Vagina (tissue), 2 donors: ENCODE measurements at regions not wholly inside any gene's neighbourhood (a gene's known extent, or its start where the extent isn't known, plus 50 kb on each side); places are given as distances from the start of the nearest gene placed in this dataset.

Experiments
- DNase-seq, 2 donors: peaks; one replicate each; pipeline ENCODE4 v3.0.0-alpha.2; 2017; ENCODE audit errors: extremely low spot score in 2 of 2
- H3K27ac ChIP-seq: fragments of 200-600 bp; sonication (generic); one replicate; pipeline ENCODE4 v1.5.1; 2019
- H3K27me3 ChIP-seq: fragments of 200-600 bp; sonication (generic); one replicate; pipeline ENCODE4 v1.5.1; 2019
- H3K36me3 ChIP-seq, 2 donors: fragments of 200-600 bp; sonication (generic); one replicate each; pipeline ENCODE4 v1.5.1; 2017 to 2019
- H3K4me1 ChIP-seq: fragments of 200-600 bp; sonication (generic); one replicate; pipeline ENCODE4 v1.5.1; 2019
- H3K4me3 ChIP-seq, 2 donors: fragments of 200-600 bp; sonication (generic); 1 replicate in 1 of 2; 2 replicates in 1 of 2; pipeline ENCODE4 v1.5.1; 2016 to 2019
- H3K9me3 ChIP-seq: fragments of 200-600 bp; sonication (generic); one replicate; pipeline ENCODE4 v1.5.1; 2019
- POLR2A ChIP-seq, 2 donors: fragments of 450-650 bp; IDR thresholded peaks; one replicate each; pipeline ENCODE4 v1.6.1; 2017; ENCODE audit warnings: antibody characterized with exemption in 2 of 2, mild to moderate bottlenecking in 2 of 2, moderate library complexity in 2 of 2
- POLR2AphosphoS5 ChIP-seq, 2 donors: sonication (generic); formaldehyde crosslinking; IDR thresholded peaks; one replicate each; pipeline ENCODE4 v1.9.0; 2017; ENCODE audit warnings: antibody characterized with exemption in 2 of 2, mild to moderate bottlenecking in 2 of 2, low read depth in 1 of 2; ENCODE audit not compliant: insufficient read depth in 1 of 2
- intact Hi-C: fragments of 100-400 bp; cut with DNase I; formaldehyde crosslinking; loops from one replicate; pipeline ENCODE4 v1.15.1; 2023
- TF ChIP-seq, protein P1 (sequence below), 3 experiments: fragments of 450-650 bp in 2 of 3; fragments of 200-600 bp in 1 of 3; sonication (generic) in 1 of 3; IDR thresholded peaks; one replicate each; pipeline ENCODE4 v1.5.1; 2017 to 2019; ENCODE audit warnings: antibody characterized with exemption in 3 of 3, mild to moderate bottlenecking in 2 of 3, moderate library complexity in 2 of 3

DNA sequence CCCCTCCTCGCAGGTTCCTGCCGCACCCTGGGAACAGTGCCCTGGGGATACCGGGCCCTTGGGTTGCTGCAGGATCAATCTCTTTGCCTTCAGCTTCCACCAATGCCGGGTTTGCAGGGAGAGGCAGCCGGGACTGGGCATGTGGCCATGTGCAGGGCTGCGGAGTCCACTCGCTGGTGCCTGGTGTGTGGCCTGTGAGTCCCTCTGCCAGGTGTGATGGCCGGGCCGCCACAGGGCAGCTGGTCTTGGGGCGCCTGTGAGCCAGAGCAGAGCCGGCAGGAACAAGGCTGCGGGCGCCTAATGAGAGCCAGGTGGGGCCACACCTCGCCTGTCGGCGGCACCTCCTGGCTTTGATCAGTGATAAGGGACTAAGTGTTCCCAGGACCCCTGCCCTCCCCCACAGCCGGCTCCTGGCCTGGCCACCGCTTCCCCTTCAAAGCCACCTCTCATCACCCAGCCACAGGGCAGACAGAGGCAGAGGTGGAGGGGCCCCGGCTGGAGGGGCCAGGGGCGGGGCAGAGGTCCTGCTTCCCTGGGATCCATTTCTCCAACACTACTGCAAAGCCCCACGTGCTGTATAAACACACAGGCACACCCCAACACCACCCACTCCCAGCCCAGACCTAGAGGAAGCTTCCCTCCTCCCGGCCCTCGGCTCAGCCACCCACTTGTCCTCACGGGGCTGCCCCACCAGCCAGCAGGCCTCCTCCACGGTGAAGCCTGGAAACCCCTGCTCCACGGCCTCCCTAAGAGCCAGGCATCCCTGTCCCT, 132.7 kb downstream of the CPZ start:
- intact Hi-C loops: no loop called here
- H3K9me3 ChIP-seq: no peaks in the 10 kb centered on the region
- no peaks in the 10 kb centered on the region for H3K36me3 ChIP-seq
- TF ChIP-seq POLR2A (IDR thresholded peaks at IDR 0.05) (no peak), POLR2AphosphoS5 (IDR thresholded peaks at IDR 0.05; ENCODE audit: insufficient read depth in 1 of 2, low read depth in 1 of 2) (no peak)
- TF ChIP-seq, protein P1, sequence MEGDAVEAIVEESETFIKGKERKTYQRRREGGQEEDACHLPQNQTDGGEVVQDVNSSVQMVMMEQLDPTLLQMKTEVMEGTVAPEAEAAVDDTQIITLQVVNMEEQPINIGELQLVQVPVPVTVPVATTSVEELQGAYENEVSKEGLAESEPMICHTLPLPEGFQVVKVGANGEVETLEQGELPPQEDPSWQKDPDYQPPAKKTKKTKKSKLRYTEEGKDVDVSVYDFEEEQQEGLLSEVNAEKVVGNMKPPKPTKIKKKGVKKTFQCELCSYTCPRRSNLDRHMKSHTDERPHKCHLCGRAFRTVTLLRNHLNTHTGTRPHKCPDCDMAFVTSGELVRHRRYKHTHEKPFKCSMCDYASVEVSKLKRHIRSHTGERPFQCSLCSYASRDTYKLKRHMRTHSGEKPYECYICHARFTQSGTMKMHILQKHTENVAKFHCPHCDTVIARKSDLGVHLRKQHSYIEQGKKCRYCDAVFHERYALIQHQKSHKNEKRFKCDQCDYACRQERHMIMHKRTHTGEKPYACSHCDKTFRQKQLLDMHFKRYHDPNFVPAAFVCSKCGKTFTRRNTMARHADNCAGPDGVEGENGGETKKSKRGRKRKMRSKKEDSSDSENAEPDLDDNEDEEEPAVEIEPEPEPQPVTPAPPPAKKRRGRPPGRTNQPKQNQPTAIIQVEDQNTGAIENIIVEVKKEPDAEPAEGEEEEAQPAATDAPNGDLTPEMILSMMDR (IDR thresholded peaks at IDR 0.05): no peak
- no peak overlapping the region for H3K27ac ChIP-seq
- H3K4me3 ChIP-seq: no peak overlapping the region
- DNase-seq: no peak
- H3K4me1 ChIP-seq: no peaks in the 10 kb centered on the region
- H3K27me3 ChIP-seq: no peaks in the 10 kb centered on the region

DNA sequence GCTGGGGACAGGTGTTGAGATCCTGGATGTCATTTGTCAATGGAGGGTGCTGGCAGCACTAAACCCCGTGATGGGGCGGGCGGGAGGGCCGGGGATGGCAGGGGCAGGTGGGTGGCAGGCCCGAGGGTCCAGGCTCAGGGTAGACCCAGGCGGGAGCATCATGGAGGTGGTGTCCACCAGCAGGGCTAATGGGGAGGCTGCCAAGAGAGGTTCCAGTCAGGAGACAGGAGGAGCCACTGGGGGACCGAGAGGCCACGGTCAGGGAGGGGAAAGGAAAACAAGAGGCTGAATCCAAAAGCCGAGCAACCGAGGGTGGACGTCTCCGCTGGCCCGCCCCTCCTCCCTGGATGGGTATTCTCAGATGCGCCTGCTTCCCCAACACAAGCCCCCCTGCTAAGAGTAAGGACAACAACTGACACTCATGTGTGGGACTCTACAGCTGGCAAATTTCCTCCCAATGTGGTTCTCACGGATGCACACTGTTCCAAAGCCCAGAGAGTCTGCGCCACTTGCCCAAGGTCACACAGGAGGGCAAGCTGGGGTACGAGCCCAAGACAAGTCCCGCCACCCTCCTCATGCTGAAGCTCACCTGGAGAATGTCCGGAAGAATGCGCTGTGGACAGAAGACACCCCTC, 132.0 kb downstream of the CPZ start:
- intact Hi-C loops: no loop called here
- no peaks in the 10 kb centered on the region for H3K4me1 ChIP-seq
- no peaks in the 10 kb centered on the region for H3K36me3 ChIP-seq
- no peak overlapping the region for H3K27ac ChIP-seq
- H3K4me3 ChIP-seq: no peak overlapping the region
- no peaks in the 10 kb centered on the region for H3K9me3 ChIP-seq
- H3K27me3 ChIP-seq: no peaks in the 10 kb centered on the region
- no peak for DNase-seq
- TF ChIP-seq POLR2AphosphoS5 (IDR thresholded peaks at IDR 0.05; ENCODE audit: insufficient read depth in 1 of 2, low read depth in 1 of 2) (no peak), POLR2A (IDR thresholded peaks at IDR 0.05) (no peak)
- TF ChIP-seq, protein P1 (IDR thresholded peaks at IDR 0.05): no peak

DNA sequence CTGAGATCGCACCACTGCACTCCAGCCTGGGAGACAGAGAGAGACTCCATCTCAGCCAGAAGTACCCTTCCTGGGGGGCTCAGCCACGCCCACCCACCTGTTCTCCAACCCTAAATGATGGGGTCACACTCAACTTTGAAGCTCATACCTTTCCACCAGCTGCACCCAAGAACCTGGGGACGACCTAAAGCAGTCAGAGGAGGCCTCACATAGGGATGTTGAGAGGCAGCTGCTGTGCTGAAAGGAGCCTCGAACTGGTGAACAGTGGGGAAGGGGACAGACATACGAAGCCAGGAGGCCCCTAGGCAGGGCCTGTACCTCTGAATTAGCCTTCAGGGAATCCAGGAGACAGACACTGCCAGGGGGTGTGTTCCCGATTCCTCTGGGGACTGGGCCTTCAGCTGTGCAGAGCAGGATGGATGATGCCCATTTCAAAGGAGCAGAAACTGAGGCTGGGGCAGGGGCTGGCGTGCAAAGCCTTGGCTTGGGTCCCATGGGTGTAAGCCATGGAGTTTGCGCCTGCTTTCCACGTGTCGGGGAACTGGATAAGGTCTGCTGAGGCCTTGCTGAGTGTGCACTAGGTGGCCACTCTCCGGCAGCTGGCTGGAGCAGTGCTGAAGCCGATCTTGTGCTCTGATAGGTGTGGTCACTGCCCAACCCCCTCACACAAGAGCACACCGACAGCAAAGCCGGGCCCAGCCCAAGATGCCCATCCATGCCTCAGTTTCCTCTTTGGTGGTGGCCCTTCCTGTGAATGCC, 130.8 kb downstream of the CPZ start:
- H3K4me3 ChIP-seq: no peak overlapping the region
- no peaks in the 10 kb centered on the region for H3K36me3 ChIP-seq
- no peaks in the 10 kb centered on the region for H3K27me3 ChIP-seq
- no peak for DNase-seq
- no peaks in the 10 kb centered on the region for H3K9me3 ChIP-seq
- TF ChIP-seq POLR2AphosphoS5 (IDR thresholded peaks at IDR 0.05; ENCODE audit: insufficient read depth in 1 of 2, low read depth in 1 of 2) (no peak), POLR2A (IDR thresholded peaks at IDR 0.05) (no peak)
- TF ChIP-seq, protein P1 (IDR thresholded peaks at IDR 0.05): no peak
- no peaks in the 10 kb centered on the region for H3K4me1 ChIP-seq
- intact Hi-C loops: no loop called here
- H3K27ac ChIP-seq: no peak overlapping the region

DNA sequence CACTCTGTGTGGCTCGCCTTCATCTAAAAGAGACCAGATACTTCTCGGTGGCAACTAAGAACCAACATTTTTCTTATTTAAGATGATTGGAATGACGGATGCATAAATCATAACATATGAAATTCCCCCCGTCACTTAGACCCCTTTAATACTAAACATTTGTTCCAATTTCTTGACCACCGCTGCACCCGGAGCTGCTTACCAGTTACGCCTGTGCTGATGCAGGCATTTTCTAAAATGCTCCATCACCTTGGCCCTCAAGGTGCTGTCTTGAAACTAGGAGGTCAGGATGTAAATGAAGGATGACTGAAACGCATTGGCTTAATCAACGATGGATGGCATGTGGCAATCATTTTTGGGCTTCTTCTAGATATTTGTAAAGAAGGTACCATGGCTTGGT, 130.0 kb downstream of the CPZ start:
- no peak for DNase-seq

More for the DNA sequence above, 130.0 kb downstream of the CPZ start:
- H3K4me1 ChIP-seq: no peaks in the 10 kb centered on the region
- no peak overlapping the region for H3K27ac ChIP-seq
- no peaks in the 10 kb centered on the region for H3K9me3 ChIP-seq
- intact Hi-C loops: no loop called here
- TF ChIP-seq, protein P1 (IDR thresholded peaks at IDR 0.05): no peak
- TF ChIP-seq POLR2A (IDR thresholded peaks at IDR 0.05) (no peak), POLR2AphosphoS5 (IDR thresholded peaks at IDR 0.05; ENCODE audit: insufficient read depth in 1 of 2, low read depth in 1 of 2) (no peak)
- no peaks in the 10 kb centered on the region for H3K27me3 ChIP-seq
- H3K4me3 ChIP-seq: no peak overlapping the region
- H3K36me3 ChIP-seq: no peaks in the 10 kb centered on the region
